ENCODE measurements at regions not wholly inside any gene's neighbourhood (a gene's known extent, or its start where the extent isn't known, plus 50 kb on each side); places are given as distances from the start of the nearest gene placed in this dataset.

DNA sequence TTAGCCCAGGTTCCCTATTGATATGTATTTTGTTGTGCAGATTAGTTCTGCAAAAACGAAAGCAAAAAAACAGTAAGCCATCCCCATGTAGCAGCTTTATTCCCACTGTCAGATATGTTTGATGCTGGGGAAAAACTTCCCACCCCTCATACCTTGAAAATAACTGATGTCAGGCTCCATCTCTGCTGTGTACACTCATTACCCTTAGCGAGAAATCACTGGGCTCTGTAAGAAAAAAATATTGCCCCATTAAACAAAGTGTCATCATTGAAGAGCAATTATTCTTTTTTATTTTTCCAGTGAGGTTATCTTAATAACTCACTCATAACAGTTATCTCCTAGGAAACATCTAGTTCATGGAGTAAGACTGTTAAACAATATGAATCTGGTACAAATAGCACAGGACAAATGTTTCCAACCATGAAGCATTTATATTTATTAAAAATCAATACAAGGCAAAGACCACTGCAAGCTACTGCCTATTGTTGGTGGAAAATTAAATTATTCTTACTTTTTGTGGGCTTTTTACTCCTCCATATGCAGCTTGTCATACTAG is 268.8 kb downstream of the LMBRD1 start:
- TF ChIP-seq, protein P1, sequence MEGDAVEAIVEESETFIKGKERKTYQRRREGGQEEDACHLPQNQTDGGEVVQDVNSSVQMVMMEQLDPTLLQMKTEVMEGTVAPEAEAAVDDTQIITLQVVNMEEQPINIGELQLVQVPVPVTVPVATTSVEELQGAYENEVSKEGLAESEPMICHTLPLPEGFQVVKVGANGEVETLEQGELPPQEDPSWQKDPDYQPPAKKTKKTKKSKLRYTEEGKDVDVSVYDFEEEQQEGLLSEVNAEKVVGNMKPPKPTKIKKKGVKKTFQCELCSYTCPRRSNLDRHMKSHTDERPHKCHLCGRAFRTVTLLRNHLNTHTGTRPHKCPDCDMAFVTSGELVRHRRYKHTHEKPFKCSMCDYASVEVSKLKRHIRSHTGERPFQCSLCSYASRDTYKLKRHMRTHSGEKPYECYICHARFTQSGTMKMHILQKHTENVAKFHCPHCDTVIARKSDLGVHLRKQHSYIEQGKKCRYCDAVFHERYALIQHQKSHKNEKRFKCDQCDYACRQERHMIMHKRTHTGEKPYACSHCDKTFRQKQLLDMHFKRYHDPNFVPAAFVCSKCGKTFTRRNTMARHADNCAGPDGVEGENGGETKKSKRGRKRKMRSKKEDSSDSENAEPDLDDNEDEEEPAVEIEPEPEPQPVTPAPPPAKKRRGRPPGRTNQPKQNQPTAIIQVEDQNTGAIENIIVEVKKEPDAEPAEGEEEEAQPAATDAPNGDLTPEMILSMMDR (IDR thresholded peaks at IDR 0.05) = no peak
- no peak for TF ChIP-seq POLR2A (IDR thresholded peaks at IDR 0.05)
